ENCODE measurements at regions not wholly inside any gene's neighbourhood (a gene's known extent, or its start where the extent isn't known, plus 50 kb on each side); places are given as distances from the start of the nearest gene placed in this dataset.

DNA sequence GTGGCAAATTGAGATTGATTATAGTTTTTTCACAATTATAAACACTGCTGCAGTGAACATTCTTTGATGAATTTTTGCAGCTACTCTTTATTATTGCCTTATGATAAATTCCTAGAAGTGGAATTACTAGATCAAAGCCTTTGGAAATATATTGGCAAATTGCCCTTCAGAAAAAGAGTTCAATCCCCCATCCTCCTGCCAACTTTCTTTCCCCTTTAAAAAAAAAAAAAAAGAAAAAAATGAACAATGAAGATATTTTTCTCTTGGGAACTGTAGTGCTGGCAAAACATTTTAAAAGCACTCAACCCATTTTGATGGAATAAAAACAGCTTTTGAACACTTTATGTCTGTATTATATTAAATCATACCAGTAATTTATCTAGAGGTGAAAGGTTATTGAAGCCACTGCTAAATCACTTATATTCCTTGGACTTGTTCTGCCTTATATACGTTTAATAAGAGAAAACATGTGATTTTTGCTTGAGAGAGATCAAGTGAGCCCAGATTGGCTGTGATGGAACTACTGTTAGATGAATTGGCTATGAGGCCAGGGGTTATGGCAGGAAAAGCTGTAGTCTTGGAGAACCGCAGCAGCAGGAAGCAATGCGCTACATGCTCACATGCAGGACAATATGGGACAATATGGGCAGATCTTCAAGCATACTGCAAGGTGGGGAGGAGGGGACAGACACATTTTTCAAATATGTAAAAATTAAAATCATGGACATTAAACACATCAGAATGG lies 212.8 kb upstream of the C2CD4B start:
- no peak for DNase-seq

DNA sequence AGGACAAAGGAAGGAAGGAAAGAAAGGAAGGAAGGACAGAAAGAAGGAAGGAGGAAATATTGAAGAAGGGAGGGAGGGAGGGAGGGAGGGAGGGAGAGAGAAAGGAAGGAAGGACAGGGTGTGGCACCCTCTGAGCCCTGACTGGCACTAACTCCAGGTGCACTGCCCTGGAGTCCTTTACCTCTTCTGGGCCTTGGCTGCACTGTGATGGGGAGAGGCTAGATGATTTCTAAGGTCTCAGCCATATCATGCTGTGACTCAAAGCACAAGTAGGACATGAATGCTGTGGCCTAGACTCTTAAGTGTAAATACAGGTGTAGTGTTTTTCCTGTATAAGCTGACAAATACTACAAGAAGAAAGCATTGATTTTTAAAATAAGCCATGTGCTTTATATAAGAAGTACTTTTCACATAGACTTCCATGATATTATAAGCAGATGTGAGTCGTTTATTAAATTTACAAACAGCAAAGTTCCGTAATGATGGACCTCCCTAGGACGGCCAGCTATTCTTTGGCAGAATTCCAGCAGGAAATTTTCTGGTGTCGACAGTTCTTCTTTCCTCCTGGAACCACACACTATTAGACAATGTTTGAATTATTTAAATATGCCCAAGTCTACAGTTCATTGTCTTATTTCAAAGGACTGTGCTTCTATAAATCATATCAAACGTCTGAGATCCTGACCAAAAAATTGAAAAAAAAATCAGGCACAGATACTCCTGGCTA lies 213.8 kb upstream of the C2CD4B start:
- DNase-seq, result no peak

DNA sequence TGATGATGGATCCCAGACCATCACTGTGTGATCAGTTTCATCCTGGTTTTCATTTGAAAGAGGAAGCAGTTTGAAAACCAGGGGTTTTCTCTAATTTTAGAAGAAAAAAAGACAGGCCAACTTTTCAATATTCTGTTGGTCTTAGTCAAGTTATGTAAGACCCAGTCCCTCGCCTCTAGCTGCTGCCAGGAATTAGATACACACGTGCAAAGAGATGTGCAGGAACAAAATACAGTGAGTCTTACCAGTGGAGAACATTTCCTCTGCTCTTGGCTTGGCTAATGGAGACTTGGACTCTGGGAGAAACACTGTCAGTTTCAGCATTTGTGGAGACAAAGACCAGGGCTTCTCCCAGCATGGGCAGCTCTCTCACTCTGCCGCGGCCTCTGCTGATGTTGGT lies 214.9 kb upstream of the C2CD4B start:
- DNase-seq, result no peak

DNA sequence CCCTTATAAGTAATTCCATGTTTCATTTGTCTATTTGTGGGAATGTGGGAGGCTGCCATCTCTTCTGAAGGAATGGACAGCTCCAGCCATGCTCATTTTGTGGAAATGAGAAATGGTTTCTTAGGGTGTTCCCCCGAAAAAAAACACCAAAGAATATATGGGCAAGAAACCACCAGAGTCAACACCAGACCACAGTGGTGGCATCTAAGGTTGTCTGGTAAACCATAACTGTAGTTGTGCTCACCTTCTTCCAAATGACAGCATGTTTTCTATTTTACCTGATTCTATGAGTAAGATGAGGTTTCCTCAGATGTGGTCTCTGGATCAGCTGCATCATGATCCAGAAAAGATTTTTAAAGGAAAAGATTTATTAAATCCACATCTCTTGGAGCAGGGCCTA lies 217.0 kb upstream of the C2CD4B start:
- no peak for DNase-seq

DNA sequence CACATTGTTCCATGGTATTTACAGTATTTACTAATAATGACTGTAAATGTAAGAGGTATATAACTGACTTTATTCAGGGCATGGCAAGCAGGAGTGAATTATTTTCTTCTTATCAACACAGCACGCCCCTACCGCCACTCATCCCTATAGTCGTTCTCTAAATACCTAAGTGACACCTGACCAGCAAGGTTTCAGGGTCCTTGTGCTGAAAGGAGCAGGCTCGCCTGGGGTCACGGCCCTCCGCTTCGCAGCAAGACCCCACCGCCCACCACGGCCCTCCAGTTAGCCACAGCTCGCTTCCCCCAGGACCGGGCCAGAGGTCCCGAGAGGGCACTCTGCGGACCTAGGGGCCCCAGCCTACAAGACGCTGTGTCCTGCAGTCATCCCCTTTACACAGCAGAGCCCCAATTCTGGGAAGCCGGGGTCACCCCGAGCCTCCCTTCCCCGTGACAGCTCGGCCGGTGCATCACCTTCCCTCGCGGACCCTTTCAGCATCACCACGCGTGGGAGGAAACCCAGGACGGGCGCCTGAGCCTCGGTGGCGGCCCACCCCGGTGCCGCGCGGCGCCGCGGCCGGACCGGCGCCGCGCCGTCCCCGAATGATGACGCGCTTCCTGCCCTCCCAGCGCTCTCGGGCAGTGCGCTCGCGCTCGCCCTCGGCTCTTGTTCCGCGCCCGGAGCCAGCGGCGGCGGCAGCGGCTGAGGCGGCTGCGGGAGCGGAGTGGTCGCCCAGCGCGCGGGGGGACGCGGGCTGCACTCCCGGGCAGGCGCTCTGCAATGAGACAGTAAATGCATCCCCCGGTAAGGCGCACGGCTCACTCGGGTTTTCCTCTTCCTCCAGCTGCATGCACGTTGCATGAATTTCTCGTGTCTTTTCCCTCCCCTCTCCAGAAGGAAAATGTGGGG lies 225.1 kb upstream of the C2CD4B start, which contains the start of gene TLN2:
Gene TLN2 (plus strand): TSS at position 666 of the 906 bp plus-strand sequence.
- DNase-seq, result peak; percentile 84

DNA sequence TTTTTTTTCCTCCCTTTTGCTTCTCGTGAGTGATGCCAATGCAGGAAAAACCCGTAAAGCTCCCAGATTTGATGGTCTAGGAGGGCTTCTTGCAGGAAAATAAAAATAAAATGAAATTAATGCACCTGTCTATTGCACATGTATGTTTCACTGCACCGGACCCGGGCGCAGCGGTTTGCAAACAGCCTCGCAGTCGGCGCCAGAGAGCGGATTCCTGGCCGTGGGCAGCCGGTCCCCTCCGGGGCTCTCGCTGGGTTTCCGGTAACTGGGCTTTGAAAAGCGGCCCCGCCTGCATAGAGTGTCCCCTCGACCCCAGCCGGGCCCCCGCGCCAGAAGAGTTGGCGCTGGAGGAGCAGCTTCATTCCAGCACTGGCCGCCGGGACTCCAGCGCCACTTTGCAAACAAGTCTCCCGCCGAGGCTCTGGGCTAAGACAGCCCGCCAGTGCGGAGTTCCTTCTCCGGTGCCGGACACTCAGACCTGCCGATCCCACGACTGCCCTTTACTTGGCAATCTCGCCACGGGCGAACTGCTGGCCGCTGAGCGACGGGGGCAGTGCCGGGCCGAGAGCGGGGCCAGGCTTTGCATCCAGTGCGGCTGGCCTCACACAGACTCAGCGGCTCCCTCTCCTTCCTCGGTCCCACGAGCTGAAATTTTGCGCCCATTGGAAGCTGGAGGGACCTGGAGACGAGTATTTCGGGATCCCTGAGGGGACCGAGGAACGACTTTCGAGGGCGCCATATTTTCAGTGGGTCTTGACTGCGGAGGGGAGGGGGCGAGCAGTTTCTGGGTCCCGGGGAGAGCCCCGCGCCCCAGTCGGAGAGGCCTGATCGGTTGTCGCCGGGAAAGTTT lies 225.9 kb upstream of the C2CD4B start:
- DNase-seq, result peak; percentile 69

DNA sequence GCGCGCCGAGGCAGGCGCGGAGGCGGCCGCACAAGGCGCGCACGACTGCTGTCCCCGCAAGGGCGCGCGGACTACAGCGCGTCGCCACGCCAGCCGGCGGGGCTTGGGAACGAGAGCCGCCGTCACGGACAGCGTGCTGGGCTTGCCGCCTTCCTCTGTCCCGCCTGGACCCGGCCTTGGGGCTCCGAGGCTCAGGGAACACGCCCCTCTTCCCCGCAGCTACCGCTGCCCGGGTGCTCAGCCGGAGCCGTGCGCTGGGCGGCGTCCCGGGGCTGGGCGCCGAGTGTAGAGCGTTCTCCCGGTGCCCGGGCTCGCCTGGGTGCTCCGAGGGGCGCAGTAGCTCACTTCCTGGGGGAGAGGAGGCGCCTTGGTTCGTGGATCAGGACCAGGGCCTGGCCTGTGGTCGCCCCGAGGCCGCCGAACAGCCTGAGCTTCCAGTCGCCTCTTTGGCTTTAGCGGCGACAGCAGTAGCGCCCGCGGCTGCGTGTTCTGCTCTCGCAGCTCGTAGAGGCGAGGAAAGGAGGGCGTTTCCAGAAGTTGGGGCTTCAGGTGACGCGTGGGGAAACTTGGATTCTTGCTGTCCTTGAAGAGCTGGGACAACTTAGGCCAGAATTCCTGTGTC lies 226.7 kb upstream of the C2CD4B start:
- peak; percentile 74 for DNase-seq

DNA sequence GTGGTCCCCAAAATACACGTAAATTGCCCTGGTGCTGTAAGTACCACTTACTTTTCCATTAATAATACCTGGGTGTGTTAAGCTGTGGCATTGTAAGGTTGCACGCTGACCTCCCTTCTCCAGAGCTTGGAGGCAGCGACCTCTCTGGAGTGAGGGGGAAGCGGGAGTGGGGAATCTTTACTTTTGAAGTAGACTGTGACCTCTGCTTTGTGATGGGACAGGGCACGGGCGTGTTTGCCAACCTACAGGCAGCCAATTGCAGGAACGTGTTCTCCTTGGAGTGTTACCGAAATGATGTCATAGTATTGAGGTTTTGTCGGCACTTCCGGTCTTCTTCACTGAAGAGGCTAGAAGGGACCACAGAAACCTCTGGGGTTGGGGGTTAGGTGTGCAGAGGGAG lies 227.3 kb upstream of the C2CD4B start:
- DNase-seq, result no peak

DNA sequence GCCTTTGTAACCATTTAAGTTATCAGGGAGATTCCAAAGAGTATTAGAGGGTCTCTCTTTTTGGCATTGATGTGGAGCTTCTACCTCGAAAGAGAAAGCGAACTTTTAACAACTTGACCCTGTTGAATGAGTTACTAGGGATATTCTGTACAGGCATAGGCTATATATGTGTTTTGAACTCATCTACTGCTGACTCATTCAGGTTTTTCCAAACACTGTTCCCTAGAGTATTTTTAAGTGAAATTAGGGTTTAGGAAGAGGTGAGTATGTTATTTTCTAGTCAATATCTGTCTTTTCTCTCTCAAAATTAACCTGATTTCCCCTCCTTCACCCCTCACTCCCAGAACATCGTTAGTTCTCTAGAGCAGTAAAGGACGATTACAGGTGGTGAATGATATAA lies 228.1 kb upstream of the C2CD4B start:
- DNase-seq, result no peak

DNA sequence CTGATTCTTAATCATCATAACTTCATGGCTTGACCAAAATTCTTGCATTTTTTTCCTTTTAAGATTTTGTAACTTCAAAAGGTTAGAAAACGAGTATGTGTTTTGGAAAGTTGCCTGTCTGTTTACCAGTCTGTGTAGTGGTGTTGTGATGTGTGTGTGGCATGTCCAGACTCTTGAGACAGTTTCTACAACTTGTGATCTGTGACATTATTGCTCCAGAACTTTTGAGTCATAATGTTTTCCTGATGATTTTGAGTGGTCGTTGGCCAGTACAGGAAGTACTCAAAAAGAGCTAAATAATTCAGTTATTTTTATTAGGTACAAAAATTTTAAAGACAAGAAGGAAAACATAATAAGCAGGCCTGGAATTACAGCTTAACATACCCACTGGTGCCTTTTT lies 229.0 kb upstream of the C2CD4B start:
- no peak for DNase-seq

DNA sequence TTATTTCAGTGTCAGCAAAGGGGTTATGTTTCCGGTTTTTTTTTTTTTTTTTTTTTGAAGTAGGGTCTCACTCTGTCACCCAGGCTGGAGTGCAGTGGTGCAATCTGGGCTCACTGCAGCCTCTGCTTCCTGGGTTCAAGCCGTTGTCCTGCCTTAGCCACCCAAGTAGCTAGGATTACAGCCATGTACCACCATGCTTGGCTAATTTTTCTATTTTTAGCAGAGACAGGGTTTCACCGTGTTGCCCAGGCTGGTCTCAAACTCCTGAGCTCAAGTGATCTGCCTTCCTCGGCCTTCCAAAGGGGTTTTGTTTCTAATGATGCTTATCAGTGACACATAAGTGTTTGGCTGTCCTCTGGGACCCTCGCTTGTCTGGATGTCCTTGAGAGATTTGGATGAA lies 235.7 kb upstream of the C2CD4B start:
- no peak for DNase-seq

DNA sequence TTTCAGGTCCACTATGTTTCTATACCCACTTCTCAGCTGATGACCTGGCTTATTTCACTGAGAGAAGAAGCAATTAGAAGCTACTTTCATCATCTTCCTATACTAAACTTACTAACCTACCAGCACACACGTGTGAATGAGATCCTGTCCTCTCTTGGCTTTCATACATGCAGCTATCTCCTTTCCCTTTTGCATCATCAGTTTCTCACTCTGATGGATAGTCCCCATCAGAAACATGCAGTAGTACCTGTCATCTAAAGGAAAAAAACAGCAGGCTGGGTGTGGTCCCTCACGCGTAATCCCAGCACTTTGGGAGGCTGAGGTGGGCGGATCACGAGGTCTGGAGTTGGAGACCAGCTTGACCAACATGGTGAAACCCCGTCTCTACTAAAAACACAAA lies 237.6 kb upstream of the C2CD4B start:
- DNase-seq, result no peak

DNA sequence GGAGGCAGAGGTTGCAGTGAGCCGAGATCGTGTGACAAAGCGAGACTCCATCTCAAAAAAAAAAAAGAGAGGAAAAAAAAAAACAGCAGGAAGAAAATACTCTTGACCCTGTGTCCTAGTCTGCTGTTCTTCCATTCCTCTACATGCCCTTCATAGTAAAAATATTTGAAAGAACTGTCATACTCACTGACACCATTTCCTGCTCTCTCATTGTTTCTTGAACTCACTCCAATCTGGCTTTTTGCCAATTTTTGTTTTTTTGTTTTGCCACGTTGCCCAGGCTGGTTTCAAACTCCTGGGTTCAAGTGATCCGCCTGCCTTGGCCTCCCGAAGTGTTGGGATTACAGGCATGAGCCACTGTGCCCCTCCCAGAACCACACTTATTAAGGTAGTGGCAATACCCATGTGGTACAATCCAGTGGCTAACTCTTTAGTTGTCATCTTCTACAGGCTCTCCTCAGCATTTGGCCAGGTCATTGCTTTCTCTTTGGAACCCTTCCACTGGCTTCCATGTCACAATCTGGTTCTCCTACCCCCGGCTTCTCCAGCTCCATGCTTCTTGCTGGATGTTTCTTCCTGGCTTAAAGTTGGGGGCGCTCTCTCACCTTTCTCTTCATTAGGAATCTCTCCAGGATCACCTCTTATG lies 238.2 kb upstream of the C2CD4B start:
- no peak for DNase-seq

DNA sequence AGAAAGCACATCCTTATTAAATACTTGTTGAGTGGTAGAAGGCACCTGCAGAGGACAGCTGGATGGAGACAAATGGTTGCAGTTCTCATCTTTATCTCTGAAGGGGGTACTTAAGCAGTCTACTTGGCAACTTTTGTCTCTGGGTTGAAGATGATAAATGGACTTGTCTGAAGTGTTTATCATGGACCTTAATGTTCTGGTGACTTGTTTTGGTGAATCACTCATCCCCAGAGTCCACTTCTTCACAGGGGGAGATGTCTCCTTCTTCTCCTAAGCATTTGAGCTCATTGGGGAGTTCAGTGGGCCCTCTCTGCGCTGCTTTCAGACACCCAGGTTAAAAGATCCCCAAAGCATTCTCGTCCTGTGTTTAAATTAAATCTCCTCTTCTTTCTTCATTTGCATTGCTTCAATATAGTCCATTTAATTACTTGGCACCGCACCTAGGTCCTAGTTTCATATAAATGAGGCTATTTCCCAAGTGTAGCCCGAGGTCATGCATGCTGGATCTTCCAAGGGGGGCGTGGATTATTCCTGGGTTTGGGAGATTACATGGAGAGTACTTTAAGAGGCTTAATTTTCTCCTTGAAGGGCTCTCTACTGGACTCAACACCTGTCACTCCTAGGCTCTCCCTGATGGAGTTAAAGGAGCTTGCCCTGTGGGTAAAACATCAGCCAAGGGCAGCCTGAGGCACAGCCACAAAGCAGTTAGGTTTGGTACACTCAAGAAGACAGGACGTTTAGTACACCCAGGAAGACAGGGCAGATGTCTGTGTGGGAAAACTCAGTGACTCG lies 239.3 kb upstream of the C2CD4B start:
- DNase-seq, result no peak

DNA sequence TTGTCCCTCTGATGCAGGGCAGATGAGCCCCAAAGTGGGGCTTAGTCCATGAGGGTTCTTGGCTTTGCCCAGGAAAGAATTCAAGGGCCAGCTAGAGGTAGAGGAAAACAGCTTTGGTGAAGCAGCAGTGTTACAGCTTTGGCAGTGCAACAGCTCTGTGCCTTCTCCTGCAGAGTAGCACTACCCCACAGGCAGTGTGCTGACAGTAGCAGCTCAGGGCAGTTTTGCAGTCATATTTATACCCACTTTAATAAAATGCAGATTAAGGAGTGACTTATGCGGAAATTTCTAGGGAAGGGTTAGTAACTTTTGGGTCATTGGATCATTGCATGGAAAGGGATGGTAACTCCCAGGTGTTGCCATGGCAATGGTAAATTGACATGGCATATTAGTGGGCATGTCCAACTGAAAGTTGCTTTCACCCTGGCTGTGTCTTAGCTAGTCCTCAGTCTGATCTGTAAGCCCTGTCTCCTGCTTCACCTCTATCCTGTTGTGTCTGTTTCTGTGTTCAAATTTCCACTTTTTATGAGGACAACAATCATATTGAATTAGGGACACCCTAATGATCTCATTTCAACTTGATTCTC lies 241.3 kb upstream of the C2CD4B start:
- DNase-seq, result no peak

DNA sequence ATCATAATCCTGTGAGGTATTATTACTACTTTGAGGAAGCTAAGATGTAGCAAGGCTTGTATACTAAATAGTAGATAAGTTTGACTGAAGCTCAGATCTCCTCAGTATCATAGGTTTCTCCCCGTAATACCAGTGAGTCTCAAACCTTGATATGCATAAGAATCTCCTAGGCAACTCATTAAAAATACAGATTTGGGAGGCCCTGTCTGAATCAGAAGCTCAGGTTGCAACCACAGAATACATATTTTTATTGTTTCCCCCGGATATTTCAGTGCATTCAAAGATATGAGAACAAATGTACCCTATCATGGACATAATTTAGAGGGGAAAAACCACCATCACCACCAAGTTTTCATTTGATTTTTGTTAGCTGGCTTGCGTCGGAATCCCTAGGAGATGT lies 242.1 kb upstream of the C2CD4B start:
- no peak for DNase-seq

DNA sequence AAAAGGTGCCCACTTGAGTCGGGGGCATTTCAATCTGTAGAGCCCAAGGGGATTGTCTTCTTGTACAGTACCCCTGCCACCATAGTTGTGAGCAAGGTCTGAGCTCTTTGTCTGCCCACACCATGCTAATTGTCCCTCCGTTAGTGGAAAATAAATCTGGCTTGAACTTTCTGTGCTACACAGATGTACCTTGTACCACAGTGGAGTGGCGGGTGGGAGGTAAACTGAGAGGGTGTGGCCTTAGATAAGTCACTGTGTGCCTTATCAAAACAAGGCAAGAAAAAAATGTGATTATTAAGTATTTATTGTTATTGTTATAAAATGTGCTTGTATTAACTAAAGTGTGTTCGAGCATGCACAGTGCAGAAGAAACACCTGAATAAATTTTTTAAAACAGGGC lies 242.9 kb upstream of the C2CD4B start:
- no peak for DNase-seq

DNA sequence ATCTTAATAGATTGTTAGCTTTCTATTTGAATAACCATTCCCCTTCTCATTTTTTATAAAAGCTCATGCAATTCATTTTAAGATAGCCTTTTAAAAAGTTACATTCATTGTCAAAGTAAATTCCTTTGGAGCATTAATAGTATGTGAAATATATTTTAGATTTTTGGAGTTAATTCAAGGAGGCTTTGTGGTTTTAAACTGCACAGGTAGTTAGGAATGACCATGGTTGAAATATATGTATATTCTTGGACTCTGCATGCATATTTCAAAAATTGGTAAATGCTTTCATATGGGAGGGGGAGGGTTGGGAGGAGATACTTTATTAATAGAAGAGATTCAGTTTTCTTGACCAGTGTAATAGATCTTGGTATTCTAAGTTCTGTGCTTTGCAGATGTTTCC lies 244.4 kb upstream of the C2CD4B start:
- DNase-seq, result no peak

DNA sequence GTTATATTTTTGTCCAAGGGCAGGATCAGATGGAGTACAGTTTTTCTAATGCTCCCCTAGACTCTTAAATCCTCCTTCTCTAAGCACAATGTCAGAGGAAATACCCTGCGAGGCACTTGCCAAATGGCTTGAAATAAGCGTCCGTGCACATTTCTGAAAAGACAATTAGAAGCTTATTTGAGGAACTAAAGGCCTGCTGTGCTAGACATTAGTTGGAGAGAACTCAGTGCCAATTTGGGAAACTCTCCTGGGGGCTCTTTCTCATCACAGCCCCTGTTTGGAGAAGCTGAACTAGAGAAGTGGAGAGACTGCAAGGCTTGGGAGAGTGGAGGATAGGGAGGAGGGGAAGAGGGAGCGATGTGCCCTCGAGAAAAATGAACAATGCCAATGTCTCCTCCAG lies 247.6 kb upstream of the C2CD4B start:
- no peak for DNase-seq

DNA sequence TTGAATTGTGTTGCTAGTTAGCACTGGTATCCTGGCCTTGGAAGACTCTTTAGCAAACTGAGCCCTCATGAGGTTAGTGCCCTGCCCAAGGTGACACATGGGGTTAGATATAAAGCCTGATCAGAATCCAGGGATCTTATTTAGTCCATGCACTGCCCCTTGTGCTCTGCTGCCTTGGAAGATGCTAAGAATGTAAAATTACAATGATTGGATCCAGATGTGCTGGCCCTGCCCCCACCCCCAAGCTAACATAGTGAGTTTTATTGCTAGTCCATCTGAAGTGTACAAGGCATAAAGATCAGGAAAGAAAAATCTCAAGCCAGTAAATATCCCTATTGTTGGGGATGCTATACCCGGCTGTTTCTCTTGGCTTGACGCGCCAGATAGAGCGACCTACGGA lies 248.1 kb upstream of the C2CD4B start:
- DNase-seq, result peak; percentile 70
